CD4-positive, alpha-beta T cell treated with Interleukin-12 subunit alpha and Interleukin-12 subunit beta, for 1 hour (primary cell): ENCODE measurements at regions not wholly inside any gene's neighbourhood (a gene's known extent, or its start where the extent isn't known, plus 50 kb on each side); places are given as distances from the start of the nearest gene placed in this dataset.
A peak's percentile ranks its signal among the peaks of the same experiment; 100 is the strongest.

ENCODE experiments used
- DNase-seq: peaks from one replicate; pipeline ENCODE4 v3.0.0-alpha.2; 2020

DNA sequence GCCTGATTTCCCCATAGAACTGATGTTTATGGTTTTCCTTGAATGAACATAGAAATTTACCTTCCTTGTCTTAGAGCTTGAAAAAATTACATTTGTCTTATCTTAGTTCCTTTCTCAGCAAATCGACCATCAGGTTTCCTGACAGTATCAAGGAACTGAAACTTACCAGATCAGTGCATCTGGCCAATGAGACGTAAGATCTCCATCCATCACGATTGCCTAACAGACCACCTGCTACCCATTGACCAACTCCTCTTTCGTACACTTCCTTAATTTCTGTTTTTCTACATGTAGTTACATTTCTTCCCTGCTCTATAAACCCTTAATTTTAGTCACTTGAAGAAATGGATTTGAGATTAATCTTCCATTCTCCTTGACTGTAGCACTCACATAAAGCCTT lies 57.4 kb upstream of the TMPRSS15 start:
- no peak for DNase-seq

DNA sequence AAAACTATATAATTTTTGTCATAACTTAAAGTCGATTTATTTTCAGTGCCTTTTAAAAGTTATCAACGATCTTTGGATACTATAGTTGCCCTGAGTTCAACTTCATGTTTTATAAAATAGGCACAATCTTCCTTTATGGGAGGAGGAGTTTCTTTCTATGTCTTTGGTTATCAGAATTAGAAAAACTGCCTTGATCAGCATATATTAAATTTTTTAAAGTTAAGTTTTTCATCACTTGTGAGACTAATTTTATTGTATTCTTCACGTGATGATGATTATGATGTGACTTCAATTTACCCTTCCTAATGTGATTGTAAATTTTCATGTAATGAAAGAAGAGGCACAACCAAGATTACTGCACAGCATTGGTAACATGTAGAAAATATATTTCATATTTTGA lies 58.2 kb upstream of the TMPRSS15 start:
- no peak for DNase-seq

DNA sequence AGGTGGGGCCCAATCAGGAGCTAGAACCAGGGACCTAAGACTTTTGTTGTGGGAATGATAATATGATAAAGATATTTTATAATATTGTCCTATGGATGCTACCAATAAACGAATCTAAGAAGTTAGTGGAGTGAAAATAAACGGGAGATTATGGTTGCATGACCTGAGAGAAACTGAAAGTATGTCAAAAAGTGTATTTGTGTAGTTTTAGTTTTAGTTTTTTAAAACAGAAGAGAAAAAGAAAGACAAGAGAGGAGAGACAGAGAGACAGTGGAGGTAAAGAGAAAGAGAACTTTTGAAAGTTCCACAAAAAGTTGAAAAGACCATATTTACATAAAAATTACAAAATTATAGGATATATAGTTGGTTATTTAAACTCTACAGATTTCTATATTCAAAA lies 64.1 kb upstream of the TMPRSS15 start:
- DNase-seq: no peak

DNA sequence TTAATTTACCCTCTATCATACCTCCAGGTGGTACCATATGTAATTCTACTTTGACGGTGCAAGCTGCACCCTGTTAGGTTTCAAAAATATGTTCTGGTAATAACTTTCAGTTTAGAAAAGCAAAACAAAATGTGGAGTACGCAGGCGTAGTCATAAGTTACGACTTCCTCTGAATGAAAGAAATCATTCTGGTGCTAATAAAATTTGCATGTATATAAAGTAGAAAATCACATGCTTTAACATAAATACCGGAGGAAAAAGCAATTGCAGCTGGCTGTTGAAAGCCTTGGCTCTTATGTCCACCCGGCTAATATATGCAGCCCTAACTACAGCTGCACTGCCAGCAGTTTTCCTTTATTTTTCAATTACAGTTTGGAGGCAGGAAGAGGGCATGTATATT lies 65.2 kb upstream of the TMPRSS15 start:
- DNase-seq: no peak

DNA sequence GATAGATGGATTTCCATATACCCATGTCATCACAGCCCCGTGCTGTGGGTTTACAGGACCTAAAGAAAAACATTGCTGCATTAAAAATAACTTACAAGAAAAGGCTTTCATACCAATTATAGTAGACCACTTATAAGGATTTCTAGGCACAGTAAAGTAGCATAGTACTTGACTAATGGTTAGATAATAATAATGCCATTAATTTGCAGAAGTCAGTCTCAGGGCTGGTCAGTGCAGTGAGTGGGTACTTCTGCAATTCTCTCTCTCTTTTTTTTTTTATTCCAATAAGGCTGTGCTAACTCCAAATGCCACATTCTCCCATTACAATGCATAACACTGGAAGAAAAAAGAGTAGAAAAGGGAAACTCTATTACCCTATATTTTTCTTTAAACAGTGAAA lies 73.1 kb upstream of the TMPRSS15 start:
- no peak for DNase-seq

DNA sequence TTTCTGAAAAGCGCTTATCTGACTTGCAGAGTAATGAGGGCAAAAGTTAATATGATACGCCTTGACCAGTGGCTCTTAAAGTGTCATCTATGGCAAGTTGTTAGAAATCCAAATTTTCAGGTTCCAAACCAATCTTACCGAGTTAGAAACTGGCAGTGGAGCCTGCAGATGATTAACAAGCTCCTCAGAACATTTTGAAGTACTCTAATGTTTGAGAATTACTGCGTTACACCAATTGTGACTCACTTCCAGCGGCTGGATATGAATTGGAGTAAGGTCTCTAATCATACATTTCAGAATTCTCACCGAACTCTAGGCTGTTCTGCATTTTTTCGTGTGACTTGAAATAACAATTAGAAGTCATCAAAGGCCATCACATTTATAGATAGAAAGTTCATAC lies 73.5 kb upstream of the TMPRSS15 start:
- DNase-seq: no peak

DNA sequence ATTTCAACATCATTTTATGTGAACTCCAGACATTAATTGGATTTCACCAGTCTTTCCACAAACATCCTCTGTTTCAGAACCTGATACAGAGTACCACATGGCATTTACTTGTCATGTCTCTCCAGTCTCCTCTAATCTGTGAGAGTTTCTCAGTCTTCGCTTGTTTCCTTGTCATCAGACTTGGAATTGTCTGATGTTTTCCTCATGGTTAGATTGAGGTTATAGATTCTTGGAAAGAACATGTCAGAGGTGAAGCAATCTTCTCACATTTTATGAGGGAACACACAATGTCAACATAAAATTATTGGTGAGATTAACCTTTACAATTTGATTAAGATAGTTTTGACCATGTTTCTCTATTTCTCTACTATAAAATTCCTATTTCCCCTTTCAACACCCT lies 74.9 kb upstream of the TMPRSS15 start:
- no peak for DNase-seq

DNA sequence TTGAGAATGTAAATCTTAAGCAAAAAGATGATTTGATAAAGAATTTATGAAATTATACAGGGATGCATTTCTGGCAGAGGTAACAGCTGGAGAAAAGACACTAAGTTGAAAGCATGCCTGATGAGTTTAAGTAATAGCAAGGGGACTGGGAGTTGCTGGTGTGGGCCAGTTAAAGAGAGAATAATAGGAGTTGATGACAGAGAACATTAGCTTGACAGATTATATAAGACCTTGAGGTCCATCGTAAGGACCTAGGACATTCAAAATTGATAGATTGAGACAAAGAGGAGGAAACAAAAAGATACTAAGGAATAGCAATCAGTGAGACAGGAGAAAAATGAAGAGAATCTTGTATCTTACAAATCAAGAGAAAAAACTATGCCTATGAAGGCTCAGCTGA lies 84.7 kb upstream of the TMPRSS15 start:
- DNase-seq: no peak

DNA sequence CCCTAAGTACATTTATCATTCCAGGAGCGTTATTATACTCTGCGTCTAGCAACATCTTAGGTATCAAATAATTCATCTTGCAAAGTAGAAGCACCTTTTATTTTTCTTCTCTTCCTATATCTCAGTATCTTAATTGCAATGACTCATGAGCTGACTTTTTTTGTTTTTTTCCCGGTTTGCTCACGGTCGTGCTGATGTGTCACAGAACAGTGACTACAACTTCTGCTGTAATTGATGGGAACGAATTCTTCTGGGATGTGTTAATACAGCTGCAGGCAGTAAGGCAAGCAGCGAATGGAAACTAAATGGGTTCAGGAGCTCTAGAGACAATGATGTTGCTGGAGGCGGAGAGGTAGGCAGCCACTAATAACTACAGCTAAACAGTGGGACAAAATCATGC lies 89.8 kb upstream of the TMPRSS15 start:
- no peak for DNase-seq

DNA sequence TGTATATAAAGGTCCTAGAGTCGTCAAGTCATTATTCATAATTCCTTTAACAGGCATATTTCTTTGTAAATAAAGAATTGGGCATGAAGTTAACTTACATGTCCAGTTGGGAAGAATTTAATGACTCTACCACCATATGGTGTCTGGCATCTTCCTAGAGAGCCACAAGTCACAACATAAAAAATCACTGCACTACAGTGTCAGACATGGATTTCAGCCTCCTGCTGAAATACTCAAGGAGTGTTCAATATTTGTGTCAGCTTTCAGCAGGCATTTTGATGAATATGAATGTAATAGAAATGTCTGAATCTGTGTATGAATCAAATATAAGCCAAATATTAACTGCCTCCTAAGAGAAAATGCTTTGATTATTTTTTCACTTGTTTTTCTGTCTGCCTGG lies 91.9 kb upstream of the TMPRSS15 start:
- DNase-seq: no peak

DNA sequence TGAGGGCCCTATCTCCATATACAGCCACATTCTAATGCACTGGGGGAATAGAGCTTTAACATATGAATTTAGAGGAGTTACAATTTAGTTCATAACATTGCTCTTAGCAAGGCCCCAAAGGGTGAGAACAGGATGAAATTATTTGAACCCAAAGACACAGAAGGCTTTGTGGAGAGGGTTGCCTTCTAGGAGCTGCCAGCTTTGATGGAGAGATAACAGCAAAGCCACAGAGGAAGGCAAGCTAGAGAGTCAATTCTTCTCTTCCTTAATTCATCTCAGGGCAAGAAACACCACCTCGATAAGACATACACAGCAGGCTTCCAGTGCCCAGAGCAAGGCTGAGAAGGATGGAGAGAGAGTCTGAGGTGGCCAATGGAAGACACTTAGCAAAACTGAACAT lies 94.8 kb upstream of the TMPRSS15 start:
- DNase-seq: no peak

DNA sequence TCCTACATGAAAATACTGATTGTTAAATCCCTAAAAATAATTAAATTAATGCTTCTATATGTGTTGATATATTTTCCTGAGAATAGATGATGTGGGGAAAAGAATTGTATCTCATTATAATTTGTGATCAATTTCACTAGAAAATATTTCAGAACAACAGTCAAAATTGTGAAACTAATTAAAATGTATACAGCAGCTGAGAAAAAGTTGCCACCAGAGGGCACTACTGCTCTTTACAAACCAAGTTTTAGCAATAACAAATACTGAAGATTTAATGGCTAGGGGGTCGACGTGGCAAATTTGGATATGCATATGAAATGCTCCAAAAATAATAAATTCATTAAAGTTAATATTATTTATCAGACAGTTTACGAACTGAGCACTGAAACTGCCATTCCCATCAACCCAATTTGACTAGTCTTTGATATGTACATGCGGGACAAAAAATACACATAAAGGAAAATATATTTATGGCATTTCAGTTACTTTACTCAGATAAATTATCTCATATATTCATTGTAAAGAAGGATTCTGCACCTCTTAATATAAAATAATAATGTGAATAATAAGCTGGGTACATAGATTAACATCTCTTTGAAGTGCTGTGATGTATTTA lies 96.3 kb upstream of the TMPRSS15 start:
- DNase-seq: peak; percentile 14

DNA sequence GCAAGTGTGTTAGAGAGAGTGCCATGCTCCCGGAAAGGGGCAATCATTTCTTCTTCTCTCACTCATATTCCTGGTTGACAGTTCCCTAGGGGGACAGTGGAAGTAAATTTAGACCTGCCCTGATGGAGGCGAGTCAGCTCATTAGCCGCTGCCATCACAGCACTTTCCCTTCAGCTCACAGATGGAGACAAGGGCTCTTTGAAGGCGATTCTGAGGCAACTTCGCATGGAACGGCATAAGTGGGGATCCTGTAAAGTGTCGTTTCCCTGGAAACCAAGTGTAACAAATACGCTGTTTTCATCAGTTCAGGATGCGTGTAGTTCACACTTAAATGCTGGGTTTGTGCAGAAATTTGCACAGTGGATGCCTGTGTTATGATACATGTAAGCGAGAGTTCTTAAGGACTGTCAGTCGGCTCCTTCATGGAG lies 114.5 kb upstream of the TMPRSS15 start:
- no peak for DNase-seq

DNA sequence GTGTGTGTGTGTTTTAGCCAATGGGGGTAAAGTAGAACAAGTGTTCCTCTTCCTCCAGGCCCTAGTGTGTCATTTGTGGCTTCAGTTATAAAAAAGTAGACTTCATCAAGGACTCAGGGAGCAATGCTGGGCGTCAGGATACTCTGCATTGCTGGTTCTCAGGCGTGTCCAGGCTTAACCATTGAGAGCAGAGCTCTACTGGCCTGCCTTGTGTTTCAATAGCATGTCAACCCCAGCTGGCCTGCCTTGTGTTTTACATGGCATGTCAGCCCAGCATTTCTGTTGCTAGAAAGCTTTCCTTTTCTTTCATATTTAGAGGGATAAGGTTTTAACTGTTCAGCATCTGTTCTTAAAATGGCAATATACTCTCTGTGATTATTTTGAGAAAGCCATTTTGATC lies 117.6 kb upstream of the TMPRSS15 start:
- DNase-seq: no peak

DNA sequence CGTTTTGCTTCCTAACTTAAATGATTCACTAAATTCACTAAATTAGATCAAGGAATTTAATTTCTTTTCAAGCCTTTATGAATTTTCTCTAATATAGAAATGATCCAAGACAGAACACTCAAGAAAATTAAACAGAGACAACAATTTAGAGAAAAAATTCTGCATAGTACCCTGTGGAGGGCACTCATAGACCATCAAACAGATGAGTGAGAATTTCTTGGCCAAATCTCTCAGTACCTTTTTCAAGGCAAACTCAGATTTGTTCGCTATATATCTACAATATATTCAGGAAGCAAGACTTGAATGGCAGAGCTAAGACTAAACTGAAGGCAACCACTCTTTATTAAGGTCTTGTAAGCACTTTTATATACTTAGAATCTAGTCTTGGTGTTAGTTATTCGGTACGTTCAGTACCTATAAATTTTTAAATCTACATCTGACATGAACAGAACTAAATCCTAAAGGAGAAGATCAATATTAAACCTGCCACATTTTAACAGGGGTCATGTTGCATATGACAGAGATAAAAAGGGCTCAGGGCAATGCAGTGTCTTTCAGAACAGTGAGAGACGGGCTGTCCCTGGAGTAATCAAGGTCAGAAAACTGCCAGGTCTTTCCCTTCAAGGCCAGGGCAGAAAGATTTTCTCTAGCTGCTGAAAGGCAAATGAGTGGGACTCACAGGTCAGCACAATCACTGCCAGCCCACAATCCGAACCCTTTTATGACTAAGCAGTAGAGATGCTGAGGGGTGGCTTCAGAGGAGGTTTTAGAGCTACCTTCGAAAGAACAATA lies 118.8 kb upstream of the TMPRSS15 start:
- DNase-seq: no peak

DNA sequence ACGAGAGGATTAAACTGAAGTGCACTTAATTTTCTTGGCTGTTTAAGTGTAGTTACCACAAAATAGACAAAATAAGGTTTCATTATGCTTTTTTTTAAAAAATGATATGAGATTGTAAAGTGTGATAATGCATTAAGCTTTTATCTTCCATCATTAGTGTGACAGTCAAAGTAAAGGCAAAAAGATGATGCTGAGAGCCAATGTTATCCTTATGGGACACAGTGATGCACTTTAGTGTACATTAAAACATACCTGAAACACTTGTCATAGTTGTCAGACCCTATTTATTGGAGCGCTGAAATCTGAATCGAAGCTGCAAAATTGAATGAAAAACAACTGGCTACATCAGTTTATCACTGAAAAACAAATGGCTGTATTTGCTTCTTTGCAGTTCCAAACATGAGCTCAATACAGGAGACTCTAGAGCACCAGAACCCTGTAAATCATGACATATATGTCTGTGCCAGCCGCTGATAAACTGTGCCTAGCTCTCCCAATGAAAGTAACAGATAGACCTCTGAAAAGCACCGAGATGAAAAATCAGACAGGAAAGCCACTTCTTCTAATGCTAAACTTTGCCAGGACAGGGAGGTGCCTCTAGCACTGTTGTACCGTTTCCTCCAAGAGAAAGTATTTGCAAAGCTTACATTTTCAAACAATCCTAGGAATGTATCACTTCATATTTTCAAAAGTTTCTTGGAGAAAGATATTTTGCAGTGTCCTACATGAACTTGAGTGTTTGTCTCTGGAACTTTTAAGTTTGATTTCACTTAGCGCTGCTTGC lies 120.7 kb upstream of the TMPRSS15 start:
- DNase-seq: no peak

DNA sequence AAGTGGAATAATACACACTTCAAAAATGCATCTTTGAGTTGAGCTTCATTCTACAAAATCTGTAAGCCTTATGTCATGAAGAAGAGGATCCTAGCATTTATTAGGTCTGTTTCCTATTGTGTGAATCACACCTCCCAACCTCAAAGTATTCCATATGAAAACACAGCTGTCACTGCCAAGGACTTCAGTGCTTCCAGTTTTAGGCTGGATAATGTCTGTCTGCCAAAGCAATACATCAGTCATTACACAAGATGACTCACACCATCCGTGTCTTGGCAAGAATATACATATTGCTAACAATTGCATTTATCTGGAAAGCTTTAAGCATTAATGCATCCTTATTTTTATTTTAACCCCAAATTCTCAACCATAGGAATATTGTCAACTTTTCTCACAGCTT lies 125.7 kb upstream of the TMPRSS15 start:
- DNase-seq: no peak

DNA sequence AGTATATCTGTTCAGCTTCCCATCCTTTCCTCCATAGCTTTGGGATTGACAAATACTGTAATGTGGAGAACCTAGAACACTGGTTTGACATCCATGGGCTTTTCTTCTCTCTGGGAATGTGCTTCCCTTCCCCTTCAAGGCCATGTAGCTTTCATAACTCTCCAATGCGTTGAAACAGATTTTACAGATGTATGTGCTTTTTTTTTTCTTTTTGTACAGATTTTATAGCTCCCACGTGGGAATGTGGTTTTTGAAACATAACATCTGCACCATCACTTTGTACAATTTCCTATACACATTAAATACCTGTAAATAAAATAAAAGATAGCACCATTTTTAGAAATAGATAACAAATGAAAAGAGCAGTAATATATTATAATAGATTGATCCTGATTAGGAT lies 138.5 kb upstream of the TMPRSS15 start:
- DNase-seq: no peak

DNA sequence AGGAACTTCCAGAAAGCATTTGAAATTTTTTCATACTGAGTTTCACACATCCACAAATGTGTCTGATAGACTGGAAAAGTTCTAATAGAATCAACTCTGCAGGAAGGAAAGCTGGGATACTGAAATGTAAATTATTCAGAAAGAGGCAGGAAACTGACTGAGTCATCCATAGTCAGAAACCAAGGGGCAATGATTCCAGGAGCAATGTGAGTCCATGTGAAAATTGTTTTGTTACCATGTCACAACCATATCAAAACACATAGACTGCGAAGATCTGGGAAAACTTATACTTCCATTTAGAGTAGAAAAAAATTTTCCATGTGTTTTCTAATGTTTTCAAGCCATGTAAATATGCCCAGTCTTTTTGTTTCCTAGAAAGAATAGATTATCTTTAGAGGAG lies 142.3 kb upstream of the TMPRSS15 start:
- no peak for DNase-seq

DNA sequence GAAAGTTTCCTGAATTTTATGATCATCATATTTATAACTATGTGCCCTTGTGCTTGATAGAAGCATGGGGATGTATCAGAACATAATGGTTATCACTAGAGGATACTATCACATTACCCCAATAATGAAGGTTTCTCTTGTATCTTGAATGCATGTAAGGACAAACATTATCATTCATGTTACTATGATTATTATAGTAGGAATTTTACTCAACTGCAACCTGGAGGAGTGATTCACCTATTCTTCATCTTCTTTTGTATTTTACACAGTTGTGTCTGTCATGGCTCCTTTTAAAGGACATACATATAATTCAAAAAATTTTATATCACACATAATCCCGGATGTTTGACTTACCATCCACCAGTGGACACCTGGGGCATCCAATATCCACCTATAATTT lies 143.8 kb upstream of the TMPRSS15 start:
- DNase-seq: no peak

DNA sequence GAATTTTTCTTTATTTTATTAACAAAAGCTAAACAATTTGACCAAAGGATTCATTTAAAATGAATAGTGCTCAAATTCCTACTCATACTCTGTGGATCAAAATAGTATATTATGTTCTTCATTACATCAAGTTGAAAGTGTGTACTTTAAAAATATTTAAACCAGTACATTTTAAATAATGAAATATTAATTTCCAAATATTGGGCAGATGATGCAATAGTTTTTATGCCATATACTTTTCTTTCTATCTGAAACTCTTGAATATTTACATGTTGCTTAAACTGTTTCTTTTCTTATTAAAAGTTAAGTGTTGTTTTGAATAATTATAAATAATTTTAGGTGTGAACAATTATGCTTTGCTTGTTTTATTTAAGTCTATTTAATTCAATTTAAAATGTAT lies 144.7 kb upstream of the TMPRSS15 start:
- no peak for DNase-seq

DNA sequence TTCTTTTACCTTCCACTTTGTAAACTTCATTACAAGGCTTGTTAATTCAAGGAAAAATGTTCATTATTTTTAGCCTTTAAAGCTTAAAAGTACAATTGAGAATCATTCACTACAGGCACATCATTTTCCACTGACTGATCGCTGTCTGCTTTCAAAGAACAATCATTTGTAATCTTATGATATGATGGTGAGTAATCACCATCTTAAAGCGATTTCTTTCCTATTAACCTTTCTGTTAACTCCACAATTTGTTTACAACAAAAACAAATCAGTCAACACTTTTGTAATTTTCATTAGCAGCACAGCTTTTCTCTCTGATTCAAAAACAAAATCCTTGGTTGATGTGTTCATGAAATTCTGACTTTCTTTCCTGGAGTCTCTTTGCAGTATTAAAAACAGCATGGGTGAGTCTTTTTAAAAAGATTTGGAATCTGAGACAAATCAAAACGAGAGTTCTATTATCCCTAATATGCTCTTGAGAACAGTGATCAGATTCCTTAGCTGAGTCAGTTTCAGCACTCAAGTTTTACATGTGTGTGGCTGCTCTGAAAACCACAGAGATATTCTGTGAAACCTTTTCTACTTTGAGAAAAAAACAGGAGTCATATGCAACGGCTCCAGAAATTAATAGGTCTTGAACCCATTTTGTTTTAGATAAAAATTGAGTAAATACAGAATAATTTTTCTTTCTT lies 145.8 kb upstream of the TMPRSS15 start:
- DNase-seq: no peak

DNA sequence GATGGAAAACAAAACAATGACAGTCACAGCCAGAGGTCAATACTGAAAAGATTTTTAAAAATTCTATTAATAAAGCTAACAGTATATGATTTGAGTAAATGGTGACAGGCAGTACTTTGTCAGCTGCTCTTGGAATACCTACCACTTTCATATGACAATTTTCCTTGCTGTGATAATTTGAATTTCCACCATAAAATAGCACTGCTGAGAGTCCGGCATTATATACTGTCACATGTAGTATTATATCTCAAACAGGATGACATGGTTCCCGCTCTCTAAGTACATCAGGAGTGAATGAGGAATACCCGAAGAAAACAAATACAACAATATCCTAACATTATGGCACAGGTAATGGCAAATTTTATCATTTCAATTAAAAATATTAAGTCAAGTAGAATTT lies 146.8 kb upstream of the TMPRSS15 start:
- DNase-seq: no peak

DNA sequence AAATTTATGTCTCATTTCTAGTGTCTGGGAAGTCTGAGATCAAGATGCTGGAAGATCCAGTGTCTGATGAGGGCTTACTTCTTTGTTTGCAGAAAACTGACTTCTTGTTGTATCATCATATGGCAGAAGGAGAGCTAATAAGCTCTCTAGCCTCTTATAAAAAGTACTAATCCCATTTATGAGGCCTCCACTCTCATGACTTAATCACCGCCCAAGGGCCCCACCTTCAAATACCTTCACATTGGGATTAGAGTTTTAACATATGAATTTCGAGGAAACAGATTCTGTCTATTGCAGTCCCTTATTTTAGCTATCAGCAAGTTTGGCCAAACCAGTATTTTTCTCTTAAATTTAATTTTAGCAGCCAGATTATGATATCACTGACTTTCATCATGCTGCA lies 150.2 kb upstream of the TMPRSS15 start:
- DNase-seq: no peak
